ENCODE measurements at regions not wholly inside any gene's neighbourhood (a gene's known extent, or its start where the extent isn't known, plus 50 kb on each side); places are given as distances from the start of the nearest gene placed in this dataset.

DNA sequence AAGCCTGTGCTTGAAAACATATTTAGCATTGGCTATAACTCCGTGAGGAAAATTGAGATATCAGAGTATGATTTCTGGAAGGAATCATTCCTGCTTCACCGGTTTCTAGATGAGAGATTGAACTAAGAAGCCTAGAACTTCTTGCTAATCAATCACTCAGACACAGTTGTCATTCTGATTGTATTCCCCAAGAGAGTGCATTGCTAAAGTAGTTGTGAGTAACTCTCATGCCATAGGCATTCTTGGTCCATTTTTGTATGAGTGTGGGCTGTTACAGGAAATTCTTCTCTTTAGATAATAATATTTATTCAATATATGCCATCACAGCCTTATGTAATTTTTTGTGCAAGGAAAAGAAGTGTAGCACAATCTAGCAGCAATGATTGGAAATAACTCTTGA, 893.3 kb upstream of the MDGA2 start:
- no peak for TF ChIP-seq FOXM1 (IDR thresholded peaks at IDR 0.05; ENCODE audit: borderline replicate concordance)
- TF ChIP-seq ZNF384 (IDR thresholded peaks at IDR 0.05): no peak
- TF ChIP-seq FOXA1 (IDR thresholded peaks at IDR 0.05): no peak
- no peak for TF ChIP-seq CTBP1 (IDR thresholded peaks at IDR 0.05; ENCODE audit: borderline replicate concordance)
- TF ChIP-seq NFRKB (IDR thresholded peaks at IDR 0.05): no peak
- TF ChIP-seq BHLHE40 (IDR thresholded peaks at IDR 0.05; ENCODE audit: borderline replicate concordance): no peak
- TF ChIP-seq SUZ12 (IDR thresholded peaks at IDR 0.05): no peak
- no peak for TF ChIP-seq HDGF (IDR thresholded peaks at IDR 0.05; ENCODE audit: borderline replicate concordance)
- no peak for TF ChIP-seq ARNT (IDR thresholded peaks at IDR 0.05)
- no peak for TF ChIP-seq FOXK2 (IDR thresholded peaks at IDR 0.05)
- no peak for TF ChIP-seq ELF4 (IDR thresholded peaks at IDR 0.05)

Measured in HEK293T (cell line).